Superior temporal gyrus (tissue), 1 donor: ENCODE measurements at regions not wholly inside any gene's neighbourhood (a gene's known extent, or its start where the extent isn't known, plus 50 kb on each side); places are given as distances from the start of the nearest gene placed in this dataset.
"Not testable (repeated sequence)": the region's sequence is repeated elsewhere in the genome, so short reads cannot be mapped to it uniquely, and the experiment has no call there.

ENCODE experiments used
- DNase-seq: peaks from one replicate; pipeline ENCODE4 v3.0.0-alpha.2; 2016; ENCODE audit errors: extremely low spot score

GRCh38 chr2:120531863-120532600 is 186.1 kb downstream of the INHBB start:
- no peak for DNase-seq

GRCh38 chr2:120533625-120534024 is 187.7 kb downstream of the INHBB start:
- DNase-seq: no peak

GRCh38 chr2:120534457-120534856 is 188.5 kb downstream of the INHBB start:
- no peak for DNase-seq

DNA sequence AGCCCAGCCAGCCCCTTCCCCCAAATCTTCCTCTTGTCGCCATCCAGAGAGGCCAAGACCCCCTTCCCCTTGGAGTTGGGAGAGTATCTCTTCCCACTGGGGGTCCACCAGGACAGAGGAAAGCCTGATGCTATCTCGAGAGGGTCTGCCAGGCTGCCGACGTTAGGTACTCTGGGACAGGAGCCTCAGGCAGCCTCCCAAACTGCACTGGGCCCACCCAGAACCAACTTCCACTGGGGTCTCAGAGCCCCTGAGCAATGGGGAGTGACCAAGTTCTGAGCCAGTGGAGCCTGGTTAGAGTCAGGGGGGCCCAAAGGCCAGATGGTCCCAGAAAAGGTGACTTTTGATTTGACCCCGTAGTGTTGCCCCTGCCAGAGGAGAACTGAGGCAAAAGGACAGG is 189.1 kb downstream of the INHBB start:
- no peak for DNase-seq

GRCh38 chr2:120536141-120536540 is 190.2 kb downstream of the INHBB start:
- no peak for DNase-seq

- no peak for DNase-seq
Measured at GRCh38 chr2:120538691-120539423, 192.9 kb downstream of the INHBB start.

DNA sequence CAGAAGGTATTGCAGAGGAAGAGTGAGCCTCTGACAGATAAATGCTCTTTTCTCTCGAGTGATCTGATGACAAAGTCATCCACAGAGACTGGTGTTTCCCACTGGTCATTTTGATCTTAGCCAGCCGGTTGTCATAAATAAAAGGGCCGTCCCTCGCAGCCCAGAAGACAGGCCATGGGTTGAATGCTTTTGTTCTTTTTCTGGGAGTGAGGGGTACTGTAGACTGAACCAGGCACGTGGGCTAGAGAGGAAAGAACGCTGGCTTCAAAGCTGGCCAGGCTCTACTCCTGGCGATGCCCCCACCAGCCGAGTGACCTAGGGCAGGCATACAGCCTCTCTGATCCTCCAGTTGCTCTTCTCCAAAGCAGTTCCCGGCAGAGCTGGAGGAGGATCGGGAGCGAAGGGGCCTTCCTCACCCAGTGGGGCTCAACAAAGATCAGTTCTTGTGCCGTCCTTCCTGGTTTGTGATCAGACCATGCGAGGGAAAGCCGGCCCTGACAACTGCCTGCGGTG is 193.5 kb downstream of the INHBB start:
- DNase-seq: no peak

DNA sequence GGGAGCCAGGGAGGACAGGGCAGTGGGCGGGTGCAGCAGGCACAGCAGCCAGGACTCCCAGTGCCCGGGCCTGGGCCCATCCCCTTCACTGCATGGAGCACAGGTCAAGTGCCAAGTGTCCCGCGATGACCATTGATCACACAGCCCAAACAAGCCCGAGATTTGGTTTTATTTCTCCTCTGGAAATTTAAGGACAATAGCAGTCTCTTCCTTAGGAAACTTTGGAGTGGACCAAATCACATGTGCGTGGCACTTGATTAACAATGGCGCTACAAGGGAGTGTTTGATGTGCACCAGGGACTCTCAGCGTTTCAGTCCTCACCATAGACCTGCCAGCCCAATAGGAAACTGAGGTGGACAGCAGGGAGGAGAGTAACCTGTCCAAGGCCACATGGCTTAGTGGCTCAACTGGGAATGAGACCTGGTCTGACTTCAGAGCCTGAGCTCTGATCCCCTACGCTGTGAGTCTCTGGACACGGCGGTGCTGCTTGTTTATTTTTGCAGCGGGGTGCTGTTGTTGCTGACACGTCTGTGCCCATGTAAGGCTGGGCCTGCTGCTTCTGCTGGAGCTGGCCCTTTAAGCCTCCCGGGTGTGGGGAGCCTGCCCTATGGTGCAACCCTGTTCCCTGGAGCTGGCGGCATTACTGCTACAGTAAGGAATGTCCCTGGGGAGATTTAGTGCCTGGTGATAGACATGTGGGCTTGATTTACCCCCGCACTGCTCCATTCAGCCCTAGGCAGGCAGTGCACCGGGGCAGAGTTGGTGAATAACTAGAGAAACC is 194.2 kb downstream of the INHBB start:
- no peak for DNase-seq

- no peak for DNase-seq
Measured at GRCh38 chr2:120540719-120541552, 194.7 kb upstream of the GLI2 start.

- no peak for DNase-seq
Measured at GRCh38 chr2:120541553-120541932, 194.1 kb upstream of the GLI2 start.

- no peak for DNase-seq
Measured at GRCh38 chr2:120541972-120542670, 193.5 kb upstream of the GLI2 start.

DNA sequence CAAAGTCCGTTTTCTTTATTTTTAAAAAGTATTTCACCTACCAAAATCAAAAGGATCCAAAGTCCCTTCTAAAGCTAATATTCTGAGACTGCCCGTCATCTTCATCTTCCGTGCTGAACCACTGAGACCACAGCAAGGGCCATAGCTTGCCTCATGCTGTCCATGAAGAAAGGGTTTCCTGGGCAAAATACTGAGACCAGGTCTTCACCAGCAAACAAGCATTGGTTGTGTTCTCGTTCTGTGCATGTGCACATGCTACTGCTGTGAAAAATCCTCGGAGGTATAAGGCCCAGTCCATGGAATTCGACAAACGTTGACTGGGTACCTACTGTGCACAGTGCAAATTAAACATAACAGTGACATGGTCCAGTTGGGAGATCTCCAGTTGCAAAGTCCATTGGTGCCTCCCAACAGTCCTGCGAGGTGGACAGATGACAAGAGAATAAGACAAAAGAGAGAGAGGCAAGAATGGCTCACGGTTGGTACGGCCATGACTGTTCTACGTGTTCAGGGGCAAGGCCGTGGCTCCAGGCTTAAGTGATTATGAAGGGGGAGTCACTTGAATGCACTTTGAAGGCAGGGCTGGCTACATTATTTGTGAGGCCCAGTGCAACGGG is 192.6 kb upstream of the GLI2 start:
- no peak for DNase-seq

DNA sequence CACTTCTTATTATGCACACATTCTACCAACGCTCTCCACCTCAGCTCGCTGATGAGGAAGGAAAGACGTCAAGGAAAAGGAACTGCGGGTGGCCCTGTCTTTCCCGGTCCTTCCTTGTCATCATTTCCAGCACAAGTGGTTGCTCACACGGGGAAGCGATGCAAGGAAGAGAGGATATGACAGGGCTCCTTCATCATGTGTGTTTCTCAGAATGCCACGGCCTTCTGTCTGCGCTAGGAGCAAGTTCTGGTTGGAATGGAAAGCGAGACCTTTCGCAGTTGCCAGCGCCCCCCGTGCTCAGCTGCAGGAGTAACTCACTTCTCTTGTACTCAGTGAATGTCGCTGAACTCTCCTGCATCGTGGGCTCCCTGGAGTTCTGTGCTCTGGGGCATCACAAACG is 191.8 kb upstream of the GLI2 start:
- DNase-seq: no peak

DNA sequence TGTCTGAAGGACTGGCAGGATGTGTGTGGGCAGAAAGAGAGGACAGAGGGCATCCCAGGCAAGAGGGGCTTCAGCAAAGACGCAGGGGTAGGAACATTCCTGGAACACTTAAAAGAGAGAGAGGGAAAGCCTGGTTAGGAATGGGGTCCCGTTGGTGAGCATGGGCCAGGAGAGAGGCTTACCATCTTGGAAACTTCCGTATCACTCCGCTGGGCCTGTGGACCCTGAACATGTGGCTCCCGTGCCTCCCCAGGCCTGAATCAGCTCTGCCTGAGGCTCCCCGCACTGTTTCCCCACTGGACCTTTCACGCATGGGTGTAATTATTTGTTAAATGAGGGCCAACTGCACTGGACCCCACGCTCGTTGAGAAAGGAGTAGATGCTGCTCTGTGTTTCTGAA is 191.1 kb upstream of the GLI2 start:
- no peak for DNase-seq

DNA sequence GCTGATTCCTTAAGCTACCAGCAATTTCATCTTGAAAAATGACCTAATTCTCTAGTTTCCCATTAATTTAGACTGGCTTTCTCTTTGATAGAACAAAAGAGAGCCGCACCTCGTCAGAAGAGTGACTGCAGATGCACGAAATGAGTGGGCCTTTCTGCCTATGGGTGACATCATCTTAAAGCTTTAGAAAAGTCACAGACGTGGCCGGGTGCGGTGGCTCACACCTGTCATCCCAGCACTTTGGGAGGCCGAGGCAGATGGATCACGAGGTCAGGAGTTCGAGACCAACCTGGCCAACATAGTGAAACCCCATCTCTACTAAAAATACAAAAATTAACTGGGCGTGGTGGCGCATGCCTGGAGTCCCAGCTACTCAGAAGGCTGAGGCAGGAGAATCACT is 190.7 kb upstream of the GLI2 start:
- not testable (repeated sequence) for DNase-seq

DNA sequence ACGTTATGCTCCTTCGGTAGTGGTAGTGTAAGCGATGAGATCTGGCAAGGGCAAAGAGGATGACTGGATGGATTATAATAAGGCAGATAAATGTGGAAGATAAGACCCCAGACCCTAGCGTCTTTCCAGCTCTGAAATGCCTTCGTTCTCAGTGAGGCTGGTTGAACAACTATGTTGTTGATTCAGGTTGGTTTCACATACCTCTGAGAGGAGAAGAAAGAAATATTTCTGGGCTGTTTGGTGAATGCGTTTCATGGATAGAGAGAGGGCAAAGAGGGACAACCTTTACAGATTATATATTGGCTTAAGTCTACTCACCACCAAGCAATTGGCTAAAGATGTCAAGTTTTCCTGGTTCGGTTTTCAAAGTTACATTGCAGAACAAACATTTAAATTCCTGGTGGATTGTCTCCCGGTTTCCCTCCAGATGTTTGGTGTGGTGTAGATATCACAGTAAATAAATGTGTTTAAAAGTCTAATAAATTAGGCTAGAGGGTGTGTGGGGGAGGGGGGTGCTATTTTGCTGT is 190.1 kb upstream of the GLI2 start:
- DNase-seq: no peak

GRCh38 chr2:120546048-120546864 is 189.4 kb upstream of the GLI2 start:
- DNase-seq: no peak

GRCh38 chr2:120546865-120547390 is 188.7 kb upstream of the GLI2 start:
- no peak for DNase-seq

DNA sequence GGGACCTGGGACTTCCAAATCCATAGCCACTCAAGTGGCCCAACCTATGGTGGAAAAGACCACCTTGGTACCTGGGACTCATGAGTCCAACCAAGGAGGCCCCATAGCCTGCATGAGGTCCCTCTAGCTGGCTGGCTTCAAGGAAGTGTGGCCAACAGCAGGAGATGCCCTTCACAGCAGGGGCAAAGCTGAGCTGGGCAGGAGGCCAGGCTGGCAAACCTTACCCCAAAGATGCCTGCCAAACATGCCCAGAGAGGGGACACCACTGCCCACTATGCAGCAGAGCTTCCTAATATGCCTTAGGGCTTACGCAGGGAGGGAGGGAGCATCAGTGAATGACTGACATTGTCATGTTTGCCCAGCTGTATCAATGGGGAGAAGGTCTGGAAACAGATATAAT is 188.0 kb upstream of the GLI2 start:
- no peak for DNase-seq
